ENCODE measurements at regions not wholly inside any gene's neighbourhood (a gene's known extent, or its start where the extent isn't known, plus 50 kb on each side); places are given as distances from the start of the nearest gene placed in this dataset.
"Not testable (repeated sequence)": the region's sequence is repeated elsewhere in the genome, so short reads cannot be mapped to it uniquely, and the experiment has no call there.

GRCh38 chr4:54391104-54391503 lies 162.0 kb downstream of the PDGFRA start:
- no peak for TF ChIP-seq GATA1 (IDR thresholded peaks at IDR 0.05; ENCODE audit: low read depth, low read length)
- no peak for TF ChIP-seq POLR2A (IDR thresholded peaks at IDR 0.05; ENCODE audit: low read length)
- no peak for DNase-seq

- TF ChIP-seq POLR2A (IDR thresholded peaks at IDR 0.05; ENCODE audit: low read length), result no peak
- no peak for TF ChIP-seq GATA1 (IDR thresholded peaks at IDR 0.05; ENCODE audit: low read depth, low read length)
- no peak for DNase-seq
These were observed 163.4 kb downstream of the PDGFRA start for GRCh38 chr4:54392479-54392878.

GRCh38 chr4:54393243-54393642 lies 164.2 kb downstream of the PDGFRA start:
- no peak for DNase-seq
- no peak for TF ChIP-seq POLR2A (IDR thresholded peaks at IDR 0.05; ENCODE audit: low read length)
- no peak for TF ChIP-seq GATA1 (IDR thresholded peaks at IDR 0.05; ENCODE audit: low read depth, low read length)

GRCh38 chr4:54395013-54395527 lies 166.0 kb downstream of the PDGFRA start:
- TF ChIP-seq POLR2A (IDR thresholded peaks at IDR 0.05; ENCODE audit: low read length) (no peak), GATA1 (IDR thresholded peaks at IDR 0.05; ENCODE audit: low read depth, low read length) (no peak)
- DNase-seq, result no peak

- DNase-seq, result no peak
- TF ChIP-seq GATA1 (IDR thresholded peaks at IDR 0.05; ENCODE audit: low read depth, low read length) (no peak), POLR2A (IDR thresholded peaks at IDR 0.05; ENCODE audit: low read length) (no peak)
These were observed 171.1 kb downstream of the PDGFRA start for GRCh38 chr4:54400188-54400587.

GRCh38 chr4:54400802-54401201 lies 171.7 kb downstream of the PDGFRA start:
- no peak for DNase-seq
- TF ChIP-seq POLR2A (IDR thresholded peaks at IDR 0.05; ENCODE audit: low read length) (no peak), GATA1 (IDR thresholded peaks at IDR 0.05; ENCODE audit: low read depth, low read length) (no peak)

GRCh38 chr4:54402880-54403480 lies 173.9 kb downstream of the PDGFRA start:
- DNase-seq, result no peak
- TF ChIP-seq POLR2A (IDR thresholded peaks at IDR 0.05; ENCODE audit: low read length) (no peak), GATA1 (IDR thresholded peaks at IDR 0.05; ENCODE audit: low read depth, low read length) (no peak)

- TF ChIP-seq GATA1 (IDR thresholded peaks at IDR 0.05; ENCODE audit: low read depth, low read length) (no peak), POLR2A (IDR thresholded peaks at IDR 0.05; ENCODE audit: low read length) (no peak)
- no peak for DNase-seq
These were observed 174.8 kb downstream of the PDGFRA start for GRCh38 chr4:54403700-54404453.

GRCh38 chr4:54409270-54409817 lies 180.3 kb downstream of the PDGFRA start:
- DNase-seq, result not testable (repeated sequence)

- no peak for TF ChIP-seq POLR2A (IDR thresholded peaks at IDR 0.05; ENCODE audit: low read length)
- TF ChIP-seq GATA1 (IDR thresholded peaks at IDR 0.05; ENCODE audit: low read depth, low read length), result no peak
- no peak for DNase-seq
These were observed 185.5 kb downstream of the PDGFRA start for GRCh38 chr4:54414545-54414944.

- DNase-seq, result no peak
- no peak for TF ChIP-seq POLR2A (IDR thresholded peaks at IDR 0.05; ENCODE audit: low read length)
- no peak for TF ChIP-seq GATA1 (IDR thresholded peaks at IDR 0.05; ENCODE audit: low read depth, low read length)
These were observed 188.4 kb downstream of the PDGFRA start for GRCh38 chr4:54417476-54417875.

GRCh38 chr4:54418468-54418867 lies 189.4 kb downstream of the PDGFRA start:
- no peak for DNase-seq
- no peak for TF ChIP-seq GATA1 (IDR thresholded peaks at IDR 0.05; ENCODE audit: low read depth, low read length)

- TF ChIP-seq GATA1 (IDR thresholded peaks at IDR 0.05; ENCODE audit: low read depth, low read length), result no peak
- TF ChIP-seq POLR2A (IDR thresholded peaks at IDR 0.05; ENCODE audit: low read length), result no peak
- no peak for DNase-seq
These were observed 194.0 kb downstream of the PDGFRA start for GRCh38 chr4:54423066-54423465.

GRCh38 chr4:54427826-54428225 lies 198.7 kb downstream of the PDGFRA start:
- TF ChIP-seq POLR2A (IDR thresholded peaks at IDR 0.05; ENCODE audit: low read length) (no peak), GATA1 (IDR thresholded peaks at IDR 0.05; ENCODE audit: low read depth, low read length) (no peak)

GRCh38 chr4:54428940-54429339 lies 199.8 kb downstream of the PDGFRA start:
- DNase-seq, result no peak
- no peak for TF ChIP-seq GATA1 (IDR thresholded peaks at IDR 0.05; ENCODE audit: low read depth, low read length)

More at GRCh38 chr4:54427826-54428225, 198.7 kb downstream of the PDGFRA start:
- DNase-seq, result no peak
